ENCODE measurements at regions not wholly inside any gene's neighbourhood (a gene's known extent, or its start where the extent isn't known, plus 50 kb on each side); places are given as distances from the start of the nearest gene placed in this dataset.

- Histone ChIP-seq H3K4me3 (no peak overlapping the region), H3K27ac (no peak overlapping the region), H3K27me3 (no peaks in the 10 kb centered on the region), H4K20me1 (no peaks in the 10 kb centered on the region), H3K36me3 (no peaks in the 10 kb centered on the region), H3K9ac (no peak overlapping the region), H3K9me3 (replicated peaks in 1 of 11) (peaks cover under 1 to 12% (median 8%) of the 10 kb centered on the region in 11 experiments), H3K4me2 (no peak overlapping the region), H3K4me1 (peaks cover 0 to 38% (median 0%) of the 10 kb centered on the region in 10 experiments; a peak in 7 of 20 replicates)
- no peak for TF ChIP-seq Cebpa-rat (IDR thresholded peaks at IDR 0.05)
Measured at GRCh38 chr4:38308728-38309311, 348.6 kb downstream of the PTTG2 start.

- TF ChIP-seq Cebpa-rat (IDR thresholded peaks at IDR 0.05), result no peak
Measured at GRCh38 chr4:38309471-38309870, 349.3 kb downstream of the PTTG2 start.

GRCh38 chr4:38310446-38311043 lies 350.3 kb downstream of the PTTG2 start:
- H3K27ac ChIP-seq, result no peak overlapping the region
- no peak for TF ChIP-seq Cebpa-rat (IDR thresholded peaks at IDR 0.05)
- peaks cover 0 to 53% (median 0%) of the 10 kb centered on the region in 10 experiments; a peak in 7 of 20 replicates for H3K4me1 ChIP-seq
- H3K36me3 ChIP-seq, result no peaks in the 10 kb centered on the region
- H3K9me3 ChIP-seq (replicated peaks in 1 of 11), result no peaks in the 10 kb centered on the region
- H3K27me3 ChIP-seq, result no peaks in the 10 kb centered on the region
- H3K4me2 ChIP-seq, result 0 out of 22 replicates have a peak overlapping the region, but pooled peaks of 2 of the 11 experiments have one; percentile 8 to 27
- H4K20me1 ChIP-seq, result no peaks in the 10 kb centered on the region
- H3K9ac ChIP-seq, result no peak overlapping the region
- H3K4me3 ChIP-seq, result no peak overlapping the region

More at GRCh38 chr4:38309471-38309870, 349.3 kb downstream of the PTTG2 start:
- H3K36me3 ChIP-seq, result no peaks in the 10 kb centered on the region
- no peak overlapping the region for H3K4me3 ChIP-seq
- H4K20me1 ChIP-seq, result no peaks in the 10 kb centered on the region
- H3K27ac ChIP-seq, result no peak overlapping the region
- H3K4me1 ChIP-seq, result peaks cover 0 to 45% (median 0%) of the 10 kb centered on the region in 10 experiments; a peak in 7 of 20 replicates
- no peaks in the 10 kb centered on the region for H3K27me3 ChIP-seq
- H3K4me2 ChIP-seq, result no peak overlapping the region
- no peak overlapping the region for H3K9ac ChIP-seq
- peaks cover 0 to 7% (median 2%) of the 10 kb centered on the region in 11 experiments; a peak in 6 of 22 replicates for H3K9me3 ChIP-seq (replicated peaks in 1 of 11)

GRCh38 chr4:38311495-38312126 lies 351.4 kb downstream of the PTTG2 start:
- Histone ChIP-seq H3K4me1 (peaks cover 0 to 44% (median 0%) of the 10 kb centered on the region in 10 experiments; a peak in 7 of 20 replicates), H3K4me3 (no peak overlapping the region), H3K27ac (no peak overlapping the region), H3K9me3 (replicated peaks in 1 of 11) (no peaks in the 10 kb centered on the region), H4K20me1 (no peaks in the 10 kb centered on the region), H3K27me3 (no peaks in the 10 kb centered on the region), H3K36me3 (no peaks in the 10 kb centered on the region), H3K4me2 (no peak overlapping the region), H3K9ac (no peak overlapping the region)
- no peak for TF ChIP-seq Cebpa-rat (IDR thresholded peaks at IDR 0.05)

GRCh38 chr4:38313175-38313574 lies 350.8 kb upstream of the KLF3 start:
- H3K4me3 ChIP-seq, result no peak overlapping the region
- H3K27me3 ChIP-seq, result no peaks in the 10 kb centered on the region
- no peak overlapping the region for H3K27ac ChIP-seq
- no peak overlapping the region for H3K4me2 ChIP-seq
- peaks cover 0 to 44% (median under 1%) of the 10 kb centered on the region in 10 experiments; a peak in 12 of 20 replicates for H3K4me1 ChIP-seq
- H3K9me3 ChIP-seq (replicated peaks in 1 of 11), result no peaks in the 10 kb centered on the region; a peak in 1 of 22 replicates
- no peak overlapping the region for H3K9ac ChIP-seq
- no peaks in the 10 kb centered on the region for H3K36me3 ChIP-seq
- TF ChIP-seq Cebpa-rat (IDR thresholded peaks at IDR 0.05), result no peak
- H4K20me1 ChIP-seq, result no peaks in the 10 kb centered on the region

GRCh38 chr4:38313999-38314561 lies 349.9 kb upstream of the KLF3 start:
- H3K36me3 ChIP-seq, result no peaks in the 10 kb centered on the region
- no peak overlapping the region for H3K4me3 ChIP-seq
- H3K4me1 ChIP-seq, result peaks cover 5 to 45% (median 9%) of the 10 kb centered on the region in 10 experiments
- peak overlapping the region in 3 of 11 experiments; percentile 18 to 42 (median 37); a peak in 6 of 22 replicates for H3K4me2 ChIP-seq
- no peaks in the 10 kb centered on the region for H3K27me3 ChIP-seq
- H3K9me3 ChIP-seq (replicated peaks in 1 of 11), result no peaks in the 10 kb centered on the region; a peak in 1 of 22 replicates
- no peak overlapping the region for H3K9ac ChIP-seq
- no peak for TF ChIP-seq Cebpa-rat (IDR thresholded peaks at IDR 0.05)
- no peak overlapping the region for H3K27ac ChIP-seq
- no peaks in the 10 kb centered on the region for H4K20me1 ChIP-seq

GRCh38 chr4:38314663-38315062 lies 349.3 kb upstream of the KLF3 start:
- Histone ChIP-seq H3K4me1 (peaks cover 9 to 48% (median 15%) of the 10 kb centered on the region in 10 experiments), H3K27me3 (no peaks in the 10 kb centered on the region), H3K27ac (no peak overlapping the region), H3K36me3 (no peaks in the 10 kb centered on the region), H3K9me3 (replicated peaks in 1 of 11) (no peaks in the 10 kb centered on the region; a peak in 1 of 22 replicates), H4K20me1 (no peaks in the 10 kb centered on the region), H3K9ac (no peak overlapping the region), H3K4me3 (no peak overlapping the region), H3K4me2 (peak overlapping the region in 3 of 11 experiments; percentile 18 to 42 (median 37); a peak in 4 of 22 replicates)
- no peak for TF ChIP-seq Cebpa-rat (IDR thresholded peaks at IDR 0.05)

- H3K27me3 ChIP-seq, result no peaks in the 10 kb centered on the region
- H3K4me3 ChIP-seq, result no peak overlapping the region
- peaks cover 9 to 52% (median 18%) of the 10 kb centered on the region in 10 experiments for H3K4me1 ChIP-seq
- no peak overlapping the region for H3K9ac ChIP-seq
- H3K36me3 ChIP-seq, result no peaks in the 10 kb centered on the region
- TF ChIP-seq Cebpa-rat (IDR thresholded peaks at IDR 0.05), result no peak
- no peak overlapping the region for H3K27ac ChIP-seq
- peak overlapping the region in 2 of 11 experiments; percentile 12 to 18; a peak in 2 of 22 replicates for H3K4me2 ChIP-seq
- H3K9me3 ChIP-seq (replicated peaks in 1 of 11), result no peaks in the 10 kb centered on the region; a peak in 1 of 22 replicates
- H4K20me1 ChIP-seq, result no peaks in the 10 kb centered on the region
Measured at GRCh38 chr4:38315286-38315685, 348.7 kb upstream of the KLF3 start.

- Histone ChIP-seq H3K9me3 (replicated peaks in 1 of 11) (no peaks in the 10 kb centered on the region; a peak in 1 of 22 replicates), H3K9ac (no peak overlapping the region), H3K36me3 (no peaks in the 10 kb centered on the region), H3K27me3 (no peaks in the 10 kb centered on the region), H3K27ac (no peak overlapping the region), H3K4me3 (no peak overlapping the region), H4K20me1 (no peaks in the 10 kb centered on the region), H3K4me1 (peaks cover 9 to 55% (median 19%) of the 10 kb centered on the region in 10 experiments), H3K4me2 (no peak overlapping the region)
- TF ChIP-seq Cebpa-rat (IDR thresholded peaks at IDR 0.05), result no peak
Measured at GRCh38 chr4:38316045-38316444, 348.0 kb upstream of the KLF3 start.
